ENCODE measurements at regions not wholly inside any gene's neighbourhood (a gene's known extent, or its start where the extent isn't known, plus 50 kb on each side); places are given as distances from the start of the nearest gene placed in this dataset.

DNA sequence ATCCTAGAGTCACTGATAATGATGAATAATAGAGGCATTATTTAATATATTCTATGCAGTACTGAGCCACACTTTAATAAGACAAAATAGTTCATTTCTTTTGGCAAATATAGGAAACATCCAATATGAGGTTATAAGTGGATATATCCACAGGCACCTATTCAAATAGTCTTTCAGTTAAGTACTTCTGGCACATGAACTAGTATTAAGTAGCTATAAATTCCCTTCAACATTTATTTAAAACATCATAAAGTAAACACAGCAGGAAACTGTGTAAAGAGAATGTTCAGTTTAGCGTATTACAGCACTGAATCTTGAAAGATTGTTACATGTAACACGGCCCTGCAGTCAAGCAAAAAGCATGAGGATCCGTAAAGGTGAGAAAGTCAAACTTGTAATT is 463.3 kb upstream of the KLF12 start:
- H3K36me3 ChIP-seq, result no peaks in the 10 kb centered on the region
- H3K4me3 ChIP-seq, result no peak overlapping the region
- no peak overlapping the region for H3K27ac ChIP-seq
- H3K27me3 ChIP-seq, result no peaks in the 10 kb centered on the region
- no peak for DNase-seq (ENCODE audit: low spot score)
- TF ChIP-seq, protein P1, sequence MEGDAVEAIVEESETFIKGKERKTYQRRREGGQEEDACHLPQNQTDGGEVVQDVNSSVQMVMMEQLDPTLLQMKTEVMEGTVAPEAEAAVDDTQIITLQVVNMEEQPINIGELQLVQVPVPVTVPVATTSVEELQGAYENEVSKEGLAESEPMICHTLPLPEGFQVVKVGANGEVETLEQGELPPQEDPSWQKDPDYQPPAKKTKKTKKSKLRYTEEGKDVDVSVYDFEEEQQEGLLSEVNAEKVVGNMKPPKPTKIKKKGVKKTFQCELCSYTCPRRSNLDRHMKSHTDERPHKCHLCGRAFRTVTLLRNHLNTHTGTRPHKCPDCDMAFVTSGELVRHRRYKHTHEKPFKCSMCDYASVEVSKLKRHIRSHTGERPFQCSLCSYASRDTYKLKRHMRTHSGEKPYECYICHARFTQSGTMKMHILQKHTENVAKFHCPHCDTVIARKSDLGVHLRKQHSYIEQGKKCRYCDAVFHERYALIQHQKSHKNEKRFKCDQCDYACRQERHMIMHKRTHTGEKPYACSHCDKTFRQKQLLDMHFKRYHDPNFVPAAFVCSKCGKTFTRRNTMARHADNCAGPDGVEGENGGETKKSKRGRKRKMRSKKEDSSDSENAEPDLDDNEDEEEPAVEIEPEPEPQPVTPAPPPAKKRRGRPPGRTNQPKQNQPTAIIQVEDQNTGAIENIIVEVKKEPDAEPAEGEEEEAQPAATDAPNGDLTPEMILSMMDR (IDR thresholded peaks at IDR 0.05), result no peak
- H3K4me1 ChIP-seq, result no peaks in the 10 kb centered on the region
- peaks cover 0 to 9% of the 10 kb centered on the region in 2 donors for H3K9me3 ChIP-seq

DNA sequence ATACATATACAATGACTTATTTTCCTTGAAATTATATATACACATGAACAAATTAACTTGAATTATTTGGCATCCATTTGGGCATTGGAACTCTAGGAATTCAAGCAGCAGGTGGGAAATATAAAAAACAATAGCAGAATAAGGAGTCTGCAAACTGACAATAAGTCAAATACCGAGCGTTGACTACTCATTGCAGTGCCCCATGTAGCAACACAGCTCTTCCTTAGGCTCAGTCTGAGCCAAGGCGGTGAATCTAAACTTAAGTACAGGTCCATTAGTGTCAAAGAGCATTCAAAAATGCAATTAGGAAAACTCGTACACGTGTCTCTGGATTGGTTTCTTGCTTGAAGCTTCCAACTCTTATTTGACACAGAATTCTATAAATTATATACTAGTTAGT is 462.5 kb upstream of the KLF12 start:
- TF ChIP-seq, protein P1 (IDR thresholded peaks at IDR 0.05), result no peak
- no peaks in the 10 kb centered on the region for H3K4me1 ChIP-seq
- no peak overlapping the region for H3K27ac ChIP-seq
- H3K4me3 ChIP-seq, result no peak overlapping the region
- H3K27me3 ChIP-seq, result no peaks in the 10 kb centered on the region
- H3K9me3 ChIP-seq, result peaks cover 0 to 9% of the 10 kb centered on the region in 2 donors
- no peaks in the 10 kb centered on the region for H3K36me3 ChIP-seq
- DNase-seq (ENCODE audit: low spot score), result no peak

DNA sequence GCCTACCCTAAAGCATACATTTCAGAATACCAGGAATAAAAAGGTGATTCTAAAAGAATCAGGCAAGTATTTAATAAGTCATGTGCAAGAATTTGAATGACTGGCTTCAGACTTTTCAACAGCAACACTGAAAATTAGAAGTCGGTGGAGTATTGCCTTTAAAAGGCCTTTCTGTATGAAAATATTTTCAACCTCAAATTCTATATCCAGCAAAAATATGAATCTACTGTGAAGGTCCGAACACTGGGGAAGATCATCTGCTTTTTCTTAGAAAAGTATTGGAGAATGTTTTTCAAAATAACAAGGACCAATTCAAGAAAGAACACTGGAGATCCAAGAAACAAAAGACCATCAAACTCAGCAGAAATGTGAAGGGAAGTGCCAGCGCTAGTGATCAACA is 459.5 kb upstream of the KLF12 start:
- Histone ChIP-seq H3K36me3 (no peaks in the 10 kb centered on the region), H3K4me3 (no peak overlapping the region), H3K9me3 (peaks cover 0 to 9% of the 10 kb centered on the region in 2 donors), H3K27me3 (no peaks in the 10 kb centered on the region), H3K4me1 (no peaks in the 10 kb centered on the region), H3K27ac (no peak overlapping the region)
- TF ChIP-seq, protein P1 (IDR thresholded peaks at IDR 0.05), result no peak
- DNase-seq (ENCODE audit: low spot score), result no peak

DNA sequence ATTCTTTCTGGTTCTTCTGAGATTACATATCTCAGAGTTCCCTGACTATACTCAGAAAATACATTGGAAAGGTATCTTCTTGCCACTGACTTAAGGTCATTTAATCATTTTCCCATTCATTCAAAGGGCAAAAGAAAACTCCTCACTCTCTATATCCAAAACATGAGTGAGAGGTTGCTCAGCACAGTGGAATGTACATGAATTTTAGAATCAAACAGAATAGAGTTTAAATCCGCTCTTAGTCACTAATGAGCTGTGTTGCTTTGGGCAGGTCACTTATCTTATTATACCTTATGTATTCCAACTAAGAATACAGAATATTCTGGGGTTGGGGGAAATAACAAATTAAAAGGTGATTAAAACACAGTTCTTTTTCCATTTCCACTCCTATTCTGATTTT is 452.6 kb upstream of the KLF12 start:
- Histone ChIP-seq H3K9me3 (no peaks in the 10 kb centered on the region), H3K4me1 (no peaks in the 10 kb centered on the region), H3K27me3 (no peaks in the 10 kb centered on the region), H3K36me3 (no peaks in the 10 kb centered on the region), H3K27ac (no peak overlapping the region), H3K4me3 (no peak overlapping the region)
- DNase-seq (ENCODE audit: low spot score), result no peak
- TF ChIP-seq, protein P1 (IDR thresholded peaks at IDR 0.05), result no peak

DNA sequence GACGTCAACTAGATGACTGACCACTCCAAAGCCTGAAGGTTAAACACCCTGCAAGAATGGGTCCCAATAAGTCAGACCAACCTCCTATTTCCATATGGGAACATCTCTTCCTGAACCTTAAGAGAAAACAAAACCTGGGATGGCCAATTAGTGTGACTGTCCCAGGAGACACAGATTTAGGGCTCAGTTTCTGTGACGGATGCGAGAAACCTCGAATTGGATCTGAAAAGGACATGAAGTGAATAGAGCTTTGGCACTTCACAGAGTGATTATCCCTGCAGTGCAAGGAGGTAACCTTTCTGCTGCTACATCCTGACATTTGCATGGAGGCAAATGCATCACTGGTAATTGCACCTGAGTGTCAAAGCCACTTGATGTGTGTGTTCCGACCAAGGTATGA is 442.2 kb upstream of the KLF12 start:
- H3K9me3 ChIP-seq, result no peaks in the 10 kb centered on the region
- H3K36me3 ChIP-seq, result no peaks in the 10 kb centered on the region
- H3K27me3 ChIP-seq, result no peaks in the 10 kb centered on the region
- TF ChIP-seq, protein P1 (IDR thresholded peaks at IDR 0.05), result no peak
- peak overlapping the region; percentile 58 to 60 for H3K27ac ChIP-seq
- no peak for DNase-seq (ENCODE audit: low spot score)
- H3K4me3 ChIP-seq, result no peak overlapping the region
- H3K4me1 ChIP-seq, result peaks cover 0 to 18% of the 10 kb centered on the region in 2 donors

DNA sequence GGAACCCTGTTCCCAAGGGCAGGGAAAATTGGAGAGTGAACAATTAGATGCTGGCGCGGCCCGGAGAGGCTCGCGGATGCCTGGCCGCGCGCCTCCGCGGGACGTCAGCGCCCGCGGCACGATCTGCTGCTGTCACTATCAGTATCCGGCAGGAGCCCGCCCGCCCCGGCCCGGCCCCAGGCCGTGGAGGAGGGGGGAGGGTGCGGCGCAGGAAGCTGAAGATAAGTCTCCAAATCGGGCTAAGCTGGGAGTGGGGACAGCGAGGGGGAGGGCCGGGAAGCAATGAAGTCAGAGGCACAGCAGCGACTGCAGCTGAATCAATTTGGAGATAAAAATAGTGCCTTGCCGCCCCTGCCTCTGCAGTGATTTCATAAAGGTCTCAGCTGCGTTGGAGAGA is 441.5 kb upstream of the KLF12 start:
- H3K27ac ChIP-seq, result peak overlapping the region; percentile 58 to 60
- H3K27me3 ChIP-seq, result no peaks in the 10 kb centered on the region
- peaks cover 0 to 18% of the 10 kb centered on the region in 2 donors for H3K4me1 ChIP-seq
- H3K4me3 ChIP-seq, result peak overlapping the region; percentile 13 to 42
- DNase-seq (ENCODE audit: low spot score), result peak; percentile 88
- H3K9me3 ChIP-seq, result no peaks in the 10 kb centered on the region
- TF ChIP-seq, protein P1 (IDR thresholded peaks at IDR 0.05), result no peak
- H3K36me3 ChIP-seq, result no peaks in the 10 kb centered on the region
